Omental fat pad (tissue), 3 donors: ENCODE measurements at regions not wholly inside any gene's neighbourhood (a gene's known extent, or its start where the extent isn't known, plus 50 kb on each side); places are given as distances from the start of the nearest gene placed in this dataset.

Experiments
- ATAC-seq: fragments of 150-250 bp; one replicate; pipeline ENCODE4 v1.9.1; 2016; ENCODE audit warnings: mild to moderate bottlenecking, moderate library complexity; ENCODE audit not compliant: low FRiP score
- DNase-seq: peaks from one replicate; pipeline ENCODE4 v3.0.0-alpha.2; 2019; ENCODE audit warnings: low spot score
- CTCF ChIP-seq, 3 donors: fragments of 450-650 bp; IDR thresholded peaks; one replicate each; pipeline ENCODE4 v1.5.1; 2016 to 2017; ENCODE audit warnings: antibody characterized with exemption in 3 of 3, mild to moderate bottlenecking in 3 of 3, moderate library complexity in 2 of 3

- DNase-seq: no peak
- no peak for ATAC-seq
- no peak for TF ChIP-seq CTCF (IDR thresholded peaks at IDR 0.05)
Measured at GRCh38 chr13:78190296-78190695, 271.7 kb upstream of the EDNRB start.

GRCh38 chr13:78187781-78188180 is 269.1 kb upstream of the EDNRB start:
- ATAC-seq (no peak), DNase-seq (no peak)
- no peak for TF ChIP-seq CTCF (IDR thresholded peaks at IDR 0.05)

GRCh38 chr13:78185700-78186099 is 267.1 kb upstream of the EDNRB start:
- TF ChIP-seq CTCF (IDR thresholded peaks at IDR 0.05): no peak
- no peak for ATAC-seq
- DNase-seq: no peak

GRCh38 chr13:78183732-78184131 is 265.1 kb upstream of the EDNRB start:
- no peak for ATAC-seq
- no peak for DNase-seq
- no peak for TF ChIP-seq CTCF (IDR thresholded peaks at IDR 0.05)

- TF ChIP-seq CTCF (IDR thresholded peaks at IDR 0.05): no peak
- no peak for DNase-seq
Measured at GRCh38 chr13:78182813-78183212, 264.2 kb upstream of the EDNRB start.

GRCh38 chr13:78177306-78177705 is 258.7 kb upstream of the EDNRB start:
- no peak for DNase-seq
- ATAC-seq: no peak
- no peak for TF ChIP-seq CTCF (IDR thresholded peaks at IDR 0.05)

More at GRCh38 chr13:78182813-78183212, 264.2 kb upstream of the EDNRB start:
- no peak for ATAC-seq

GRCh38 chr13:78176880-78177279 is 258.2 kb upstream of the EDNRB start:
- TF ChIP-seq CTCF (IDR thresholded peaks at IDR 0.05): no peak
- ATAC-seq (no peak), DNase-seq (no peak)
